Mucosa of rectum (tissue), 2 donors: ENCODE measurements at regions not wholly inside any gene's neighbourhood (a gene's known extent, or its start where the extent isn't known, plus 50 kb on each side); places are given as distances from the start of the nearest gene placed in this dataset.

ENCODE experiments used
- H3K27ac ChIP-seq, 2 donors: one replicate each; pipeline ENCODE4 v1.7.0; 2013; ENCODE audit warnings: inconsistent platforms in 2 of 2, low read depth in 2 of 2, low read length in 2 of 2
- H3K27me3 ChIP-seq, 2 donors: one replicate each; pipeline ENCODE4 v1.7.0; 2013; ENCODE audit warnings: low read length in 2 of 2; ENCODE audit not compliant: control insufficient read depth in 2 of 2, insufficient read depth in 2 of 2
- H3K36me3 ChIP-seq, 2 donors: one replicate each; pipeline ENCODE4 v1.7.0; 2013; ENCODE audit warnings: low read length in 2 of 2; ENCODE audit not compliant: control insufficient read depth in 2 of 2, insufficient read depth in 2 of 2
- H3K4me1 ChIP-seq, 2 donors: one replicate each; pipeline ENCODE4 v1.7.0; 2013; ENCODE audit warnings: low read length in 2 of 2, mild to moderate bottlenecking in 1 of 2; ENCODE audit not compliant: control insufficient read depth in 2 of 2, insufficient read depth in 2 of 2
- H3K4me3 ChIP-seq, 2 donors: one replicate each; pipeline ENCODE4 v1.7.0; 2013; ENCODE audit warnings: low read length in 2 of 2
- H3K9ac ChIP-seq, 2 donors: one replicate each; pipeline ENCODE4 v1.7.0; 2013; ENCODE audit warnings: low read length in 2 of 2, low read depth in 1 of 2, mild to moderate bottlenecking in 1 of 2
- H3K9me3 ChIP-seq, 2 donors: one replicate each; pipeline ENCODE4 v1.7.0; 2013; ENCODE audit warnings: low read length in 2 of 2; ENCODE audit not compliant: control insufficient read depth in 2 of 2
- donor health status: healthy.
- donor health status: Normal muscosa, but diverticular disease.

DNA sequence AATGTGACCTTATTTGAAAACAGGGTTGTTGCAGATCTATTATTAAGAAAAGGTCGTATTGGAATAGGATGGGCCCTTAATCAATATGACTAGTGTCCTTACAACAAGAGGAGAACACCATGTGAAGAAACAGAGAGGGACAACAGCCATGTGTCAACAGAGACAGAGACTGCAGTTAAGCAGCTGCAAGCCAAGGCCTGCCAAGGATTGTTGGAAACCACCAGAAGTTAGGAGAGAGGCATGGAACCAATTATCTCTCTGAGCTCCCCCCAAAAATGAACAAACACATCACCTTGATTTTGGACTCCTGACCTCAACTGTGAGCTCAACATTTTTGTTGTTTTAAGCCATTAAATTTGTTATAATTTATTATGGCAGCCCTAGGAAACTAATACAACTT lies 214.6 kb upstream of the PRKD1 start:
- H3K36me3 ChIP-seq, result no peaks in the 10 kb centered on the region
- H3K4me1 ChIP-seq, result no peaks in the 10 kb centered on the region

DNA sequence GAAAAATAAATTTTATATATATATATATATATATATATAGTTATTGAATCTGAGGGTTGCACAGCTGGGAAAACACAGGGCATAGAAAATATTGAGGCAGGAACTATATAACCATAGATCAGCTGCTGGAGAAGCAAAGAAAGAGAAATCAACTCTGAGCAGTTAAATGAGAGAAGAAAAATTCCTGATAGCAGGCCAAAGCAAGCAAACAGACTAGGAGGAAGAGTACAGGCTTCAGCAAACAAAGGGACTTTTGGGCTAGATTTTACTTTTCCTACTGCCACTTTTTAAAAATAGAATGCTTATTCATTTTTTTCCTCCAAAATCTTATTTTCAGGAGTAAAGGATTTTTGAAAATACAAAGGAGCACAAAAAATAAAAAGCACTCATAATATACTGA lies 216.0 kb upstream of the PRKD1 start:
- no peak overlapping the region for H3K9ac ChIP-seq
- H3K27ac ChIP-seq, result no peak overlapping the region
- no peak overlapping the region for H3K4me3 ChIP-seq
- no peaks in the 10 kb centered on the region for H3K36me3 ChIP-seq
- H3K4me1 ChIP-seq, result no peaks in the 10 kb centered on the region
- H3K27me3 ChIP-seq, result no peaks in the 10 kb centered on the region
- H3K9me3 ChIP-seq, result peaks cover 6% of the 10 kb centered on the region in 2 donors

More for the DNA sequence above, 214.6 kb upstream of the PRKD1 start:
- H3K9me3 ChIP-seq, result peaks cover 6% of the 10 kb centered on the region in 2 donors
- H3K27ac ChIP-seq, result no peak overlapping the region
- H3K27me3 ChIP-seq, result no peaks in the 10 kb centered on the region
- no peak overlapping the region for H3K4me3 ChIP-seq
- no peak overlapping the region for H3K9ac ChIP-seq

- no peaks in the 10 kb centered on the region for H3K4me1 ChIP-seq
- H3K27me3 ChIP-seq, result no peaks in the 10 kb centered on the region
- H3K4me3 ChIP-seq, result no peak overlapping the region
- H3K36me3 ChIP-seq, result no peaks in the 10 kb centered on the region
- H3K9me3 ChIP-seq, result no peaks in the 10 kb centered on the region
- no peak overlapping the region for H3K27ac ChIP-seq
- no peak overlapping the region for H3K9ac ChIP-seq
Observed at GRCh38 chr14:30153717-30154116, 226.1 kb upstream of the PRKD1 start.

DNA sequence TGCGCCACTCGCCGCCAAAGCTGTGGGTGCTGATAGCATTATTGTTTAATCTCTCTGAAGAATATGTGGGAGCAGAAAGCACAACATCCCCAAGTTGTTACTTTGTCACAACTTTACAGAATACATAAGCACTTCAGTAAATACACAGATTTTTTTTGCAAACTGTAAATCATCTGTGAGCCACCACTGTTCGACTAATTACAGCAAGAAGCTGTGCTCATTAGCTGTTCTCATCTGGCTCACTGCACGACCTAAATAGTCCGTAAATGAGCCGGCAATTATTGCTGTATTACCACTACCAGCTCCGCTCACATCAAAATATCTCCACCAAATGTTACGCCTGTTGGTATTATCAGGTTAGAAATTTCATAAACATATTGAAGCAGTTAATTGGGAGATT lies 228.9 kb upstream of the PRKD1 start:
- Histone ChIP-seq H3K27ac (no peak overlapping the region), H3K9ac (no peak overlapping the region), H3K4me3 (no peak overlapping the region), H3K36me3 (no peaks in the 10 kb centered on the region), H3K4me1 (no peaks in the 10 kb centered on the region), H3K27me3 (no peaks in the 10 kb centered on the region), H3K9me3 (no peaks in the 10 kb centered on the region)

GRCh38 chr14:30158299-30158698 lies 230.7 kb upstream of the PRKD1 start:
- Histone ChIP-seq H3K27ac (no peak overlapping the region), H3K4me3 (no peak overlapping the region), H3K9ac (no peak overlapping the region), H3K9me3 (no peaks in the 10 kb centered on the region), H3K4me1 (no peaks in the 10 kb centered on the region), H3K27me3 (no peaks in the 10 kb centered on the region), H3K36me3 (no peaks in the 10 kb centered on the region)

DNA sequence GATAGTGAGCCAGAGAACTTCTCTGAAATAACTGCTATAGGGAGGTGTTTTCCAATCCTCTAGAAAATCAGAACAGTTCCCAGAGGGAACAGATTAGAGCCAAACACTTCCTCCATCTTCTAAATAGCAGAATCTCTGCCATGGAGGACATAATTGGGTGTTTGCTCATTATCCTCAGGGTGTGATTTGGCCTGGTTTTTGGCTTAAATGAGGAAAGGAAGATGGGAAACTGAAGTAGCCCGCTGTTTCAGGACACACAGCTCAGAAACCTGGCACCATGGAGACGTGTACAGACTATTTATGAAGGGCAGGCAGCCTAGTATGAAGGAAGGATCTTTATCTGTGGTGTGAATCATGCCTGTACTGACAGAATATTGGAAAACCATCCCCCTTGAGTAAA lies 231.7 kb upstream of the PRKD1 start:
- no peak overlapping the region for H3K27ac ChIP-seq
- no peaks in the 10 kb centered on the region for H3K36me3 ChIP-seq
- no peaks in the 10 kb centered on the region for H3K4me1 ChIP-seq
- H3K4me3 ChIP-seq, result no peak overlapping the region
- H3K9ac ChIP-seq, result no peak overlapping the region
- no peaks in the 10 kb centered on the region for H3K27me3 ChIP-seq
- no peaks in the 10 kb centered on the region for H3K9me3 ChIP-seq

DNA sequence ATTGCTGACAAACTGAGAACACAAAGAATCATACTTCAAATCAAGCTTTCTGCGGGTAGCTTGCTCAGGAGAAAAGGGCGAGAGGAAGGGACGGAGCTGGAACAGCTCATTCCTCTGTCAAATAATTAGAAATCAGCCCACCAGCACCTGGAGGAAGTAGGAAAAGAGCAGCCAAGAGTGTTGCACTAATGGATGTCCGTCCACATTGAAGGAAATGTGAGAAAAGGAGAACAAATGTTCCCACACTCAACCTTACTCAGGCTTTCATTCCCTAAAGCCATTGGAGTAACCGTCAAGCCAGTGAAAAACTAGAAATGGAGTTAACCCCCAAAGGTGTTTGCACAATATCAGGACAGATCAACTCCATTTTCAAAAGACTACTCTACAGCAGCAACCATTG lies 233.0 kb upstream of the PRKD1 start:
- Histone ChIP-seq H3K36me3 (no peaks in the 10 kb centered on the region), H3K27ac (no peak overlapping the region), H3K27me3 (no peaks in the 10 kb centered on the region), H3K4me3 (no peak overlapping the region), H3K9me3 (no peaks in the 10 kb centered on the region), H3K9ac (no peak overlapping the region), H3K4me1 (no peaks in the 10 kb centered on the region)

DNA sequence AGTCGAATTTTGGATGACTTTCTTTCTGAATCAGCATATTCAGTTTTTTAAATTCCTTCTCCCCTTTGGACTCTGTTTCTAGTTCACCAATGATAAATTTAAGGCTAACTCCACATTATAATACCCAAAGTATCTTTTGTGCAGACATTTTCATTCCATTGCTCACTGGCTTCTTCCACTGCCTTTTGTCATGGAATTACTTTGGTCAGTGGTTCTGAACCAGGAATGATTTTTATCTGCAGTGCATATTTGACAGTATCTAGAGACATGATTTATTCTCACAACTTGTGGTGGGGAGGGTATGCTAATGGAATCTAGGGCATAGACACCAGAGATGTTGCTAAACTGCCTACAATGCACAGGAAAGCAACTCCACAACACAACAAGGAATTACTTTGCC lies 234.4 kb upstream of the PRKD1 start:
- Histone ChIP-seq H3K36me3 (no peaks in the 10 kb centered on the region), H3K27ac (no peak overlapping the region), H3K9ac (no peak overlapping the region), H3K9me3 (no peaks in the 10 kb centered on the region), H3K27me3 (no peaks in the 10 kb centered on the region), H3K4me1 (no peaks in the 10 kb centered on the region), H3K4me3 (no peak overlapping the region)

GRCh38 chr14:30165255-30165654 lies 237.6 kb upstream of the PRKD1 start:
- H3K36me3 ChIP-seq, result no peaks in the 10 kb centered on the region
- no peak overlapping the region for H3K4me3 ChIP-seq
- H3K9me3 ChIP-seq, result peaks cover 0 to 5% of the 10 kb centered on the region in 2 donors

GRCh38 chr14:30177781-30178180 lies 250.1 kb upstream of the PRKD1 start:
- Histone ChIP-seq H3K9me3 (no peaks in the 10 kb centered on the region), H3K36me3 (no peaks in the 10 kb centered on the region), H3K4me3 (no peak overlapping the region), H3K4me1 (no peaks in the 10 kb centered on the region), H3K9ac (no peak overlapping the region), H3K27me3 (no peaks in the 10 kb centered on the region), H3K27ac (no peak overlapping the region)

More at GRCh38 chr14:30165255-30165654, 237.6 kb upstream of the PRKD1 start:
- no peaks in the 10 kb centered on the region for H3K4me1 ChIP-seq
- no peak overlapping the region for H3K9ac ChIP-seq
- H3K27me3 ChIP-seq, result no peaks in the 10 kb centered on the region
- no peak overlapping the region for H3K27ac ChIP-seq
